BJ (cell line): ENCODE measurements at regions not wholly inside any gene's neighbourhood (a gene's known extent, or its start where the extent isn't known, plus 50 kb on each side); places are given as distances from the start of the nearest gene placed in this dataset.

Source experiments
- CTCF ChIA-PET: fragments of 350-600 bp; formaldehyde crosslinking; extraction: SDS; loops from one replicate; lab custom pipeline; 2021; ENCODE audit warnings: antibody characterized with exemption, inconsistent platforms; lab: Yijun Ruan, JAX
- POLR2A ChIA-PET: fragments of 300-600 bp; sonication (Branson Sonifier 250); formaldehyde crosslinking; extraction: SDS; loops from one replicate; lab custom pipeline; 2021; ENCODE audit warnings: antibody characterized with exemption; lab: Charles Lee
- DNase-seq: peaks from one replicate; pipeline ENCODE4 v3.0.0-alpha.2; 2011; ENCODE audit warnings: low read depth
- H3K27me3 ChIP-seq: 2 replicates; pipeline ENCODE4 v1.6.0; 2011; ENCODE audit warnings: low read length; ENCODE audit not compliant: control insufficient read depth, insufficient read depth
- H3K36me3 ChIP-seq: 2 replicates; pipeline ENCODE4 v1.5.1; 2011; ENCODE audit warnings: low read length; ENCODE audit not compliant: control insufficient read depth, insufficient read depth
- H3K4me3 ChIP-seq: 2 replicates; pipeline ENCODE4 v1.5.1; 2011; ENCODE audit warnings: low read depth, mild to moderate bottlenecking, control low read depth, low read length
- CTCF ChIP-seq: IDR thresholded peaks from 2 replicates; pipeline ENCODE4 v1.5.1; 2011; ENCODE audit warnings: low read depth, mild to moderate bottlenecking, control low read depth, inconsistent platforms, low read length, moderate library complexity; ENCODE audit not compliant: insufficient read depth

DNA sequence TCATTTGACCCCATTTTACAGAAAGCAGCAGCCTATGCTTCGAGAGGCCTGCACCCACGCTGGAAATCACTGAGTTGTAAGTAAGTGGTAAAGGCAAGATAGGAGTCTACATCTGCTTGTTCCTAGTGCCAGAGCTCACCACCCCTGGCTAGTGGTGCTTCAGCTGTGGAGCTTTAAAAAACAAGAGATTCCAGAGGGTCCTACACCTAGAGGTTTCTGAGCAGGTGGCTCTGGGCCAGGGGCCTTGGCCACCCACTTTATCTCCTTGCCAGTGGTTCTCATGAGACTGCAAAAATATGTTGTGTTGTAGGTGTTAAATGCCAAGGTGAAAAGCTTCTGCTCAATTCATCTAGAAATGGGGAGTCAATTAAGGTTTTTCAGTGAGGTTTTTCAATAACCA lies 60.0 kb upstream of the SERTAD2 start:
- Histone ChIP-seq H3K27me3 (no peaks in the 10 kb centered on the region), H3K4me3 (no peak overlapping the region), H3K36me3 (no peaks in the 10 kb centered on the region)
- ChIA-PET CTCF (interaction anchor here (1.2 to 1.3 kb wide), 2 partner anchors 13 to 50 kb away, joined by 4 to 5 read pairs; no protein-coding TSS in a partner anchor), POLR2A (no interaction called here)
- no peak for DNase-seq
- TF ChIP-seq CTCF, result no peak

DNA sequence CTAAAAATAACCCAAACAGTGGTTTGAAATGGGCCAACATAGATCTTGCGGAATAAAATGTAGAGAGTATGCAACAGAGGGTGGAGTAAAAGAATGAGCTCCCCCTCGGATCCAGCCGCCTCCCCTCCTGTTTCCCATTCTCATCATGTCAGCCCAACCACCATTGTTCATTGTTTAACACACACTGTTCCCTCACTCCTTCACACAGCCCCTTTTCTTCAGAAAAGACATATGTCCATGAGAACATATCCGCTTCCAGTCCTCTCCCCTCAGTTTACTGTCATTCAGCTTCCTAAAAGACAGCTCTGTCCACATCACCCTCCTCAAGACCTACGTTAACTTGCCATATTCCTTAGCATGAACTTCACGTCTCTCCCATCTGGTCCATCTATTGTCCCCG lies 62.9 kb upstream of the SERTAD2 start:
- Histone ChIP-seq H3K36me3 (no peaks in the 10 kb centered on the region), H3K27me3 (no peaks in the 10 kb centered on the region), H3K4me3 (no peak overlapping the region)
- DNase-seq, result no peak
- ChIA-PET CTCF (interaction anchor here (1.6 kb wide), 1 partner anchor 10 kb away, joined by 7 read pairs; no protein-coding TSS in a partner anchor), POLR2A (no interaction called here)
- no peak for TF ChIP-seq CTCF

DNA sequence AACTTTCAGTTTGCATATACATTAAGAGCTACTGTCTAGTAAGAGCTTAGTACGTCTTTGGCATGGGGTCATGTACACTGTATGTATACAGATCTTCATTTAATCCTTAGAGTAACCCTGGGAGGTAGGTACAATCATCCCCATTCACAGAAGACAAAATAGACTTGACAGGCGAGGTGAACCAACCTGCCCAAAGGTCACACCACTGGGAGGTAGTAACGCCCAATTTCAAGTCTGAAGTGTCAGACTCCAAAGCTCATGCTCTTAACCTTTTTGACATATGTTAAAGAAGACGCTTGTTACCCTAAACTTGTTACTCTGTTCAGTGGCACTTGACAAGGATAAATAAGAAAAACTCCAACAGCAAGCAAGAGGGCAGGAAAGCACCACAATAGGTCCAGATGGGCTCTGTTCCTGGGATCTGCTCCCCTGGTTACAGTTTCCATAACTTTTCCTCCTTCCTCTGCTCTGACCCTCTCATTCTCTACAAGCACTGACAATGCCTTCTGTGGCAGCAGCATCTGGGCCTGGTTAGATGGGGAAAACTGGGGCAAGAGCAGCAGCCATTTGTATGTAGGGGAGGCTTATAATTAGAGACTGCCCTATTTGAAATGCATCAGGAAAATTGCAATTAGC lies 64.7 kb upstream of the SERTAD2 start:
- no peak for DNase-seq
- ChIA-PET CTCF (interaction anchor here (1.2 kb wide), 2 partner anchors 10 to 23 kb away, joined by 3 read pairs; no protein-coding TSS in a partner anchor), POLR2A (no interaction called here)

GRCh38 chr2:64720535-64721319 lies 67.0 kb upstream of the SERTAD2 start:
- POLR2A ChIA-PET, result no interaction called here
- DNase-seq, result no peak
- CTCF ChIA-PET, result no interaction called here

More for the DNA sequence above, 64.7 kb upstream of the SERTAD2 start:
- Histone ChIP-seq H3K4me3 (no peak overlapping the region), H3K36me3 (no peaks in the 10 kb centered on the region), H3K27me3 (no peaks in the 10 kb centered on the region)
- TF ChIP-seq CTCF, result no peak

More at GRCh38 chr2:64720535-64721319, 67.0 kb upstream of the SERTAD2 start:
- no peak for TF ChIP-seq CTCF
- Histone ChIP-seq H3K27me3 (no peaks in the 10 kb centered on the region), H3K36me3 (no peaks in the 10 kb centered on the region), H3K4me3 (no peak overlapping the region)
